Dedifferentiated amniotic fluid mesenchymal stem cell (primary cell): ENCODE measurements at regions not wholly inside any gene's neighbourhood (a gene's known extent, or its start where the extent isn't known, plus 50 kb on each side); places are given as distances from the start of the nearest gene placed in this dataset.
"Not testable (repeated sequence)": the region's sequence is repeated elsewhere in the genome, so short reads cannot be mapped to it uniquely, and the experiment has no call there.

Experiments used
- DNase-seq: peaks from one replicate; pipeline ENCODE4 v3.0.0-alpha.2; 2016; ENCODE audit errors: extremely low spot score

DNA sequence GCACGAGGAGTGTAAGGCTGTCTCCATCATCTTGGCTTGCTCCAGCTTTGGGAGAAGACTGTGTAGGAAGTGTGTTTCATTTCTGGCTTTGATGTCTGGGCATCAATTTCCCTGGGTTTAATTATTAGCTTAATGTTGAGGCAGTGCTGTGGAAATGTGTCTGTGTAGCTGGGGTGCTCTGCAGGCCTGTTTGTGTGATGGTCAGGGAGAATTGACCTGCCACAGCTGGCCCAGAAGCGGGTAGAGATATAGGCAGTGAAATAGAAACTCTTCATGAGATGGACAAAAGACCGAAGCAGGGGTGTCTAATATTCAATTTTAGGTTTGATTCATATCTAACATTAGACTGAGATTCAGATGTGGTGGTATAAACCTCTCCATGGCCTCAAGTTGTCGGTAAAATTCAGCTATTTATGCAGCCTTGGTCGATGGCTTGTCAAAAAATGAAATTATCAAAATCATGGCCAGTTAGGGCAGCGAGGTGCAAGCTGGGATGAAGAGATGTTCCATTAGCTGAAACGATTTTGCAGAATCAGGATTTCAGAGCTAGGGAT, 95.3 kb upstream of the SNX9 start:
- no peak for DNase-seq

DNA sequence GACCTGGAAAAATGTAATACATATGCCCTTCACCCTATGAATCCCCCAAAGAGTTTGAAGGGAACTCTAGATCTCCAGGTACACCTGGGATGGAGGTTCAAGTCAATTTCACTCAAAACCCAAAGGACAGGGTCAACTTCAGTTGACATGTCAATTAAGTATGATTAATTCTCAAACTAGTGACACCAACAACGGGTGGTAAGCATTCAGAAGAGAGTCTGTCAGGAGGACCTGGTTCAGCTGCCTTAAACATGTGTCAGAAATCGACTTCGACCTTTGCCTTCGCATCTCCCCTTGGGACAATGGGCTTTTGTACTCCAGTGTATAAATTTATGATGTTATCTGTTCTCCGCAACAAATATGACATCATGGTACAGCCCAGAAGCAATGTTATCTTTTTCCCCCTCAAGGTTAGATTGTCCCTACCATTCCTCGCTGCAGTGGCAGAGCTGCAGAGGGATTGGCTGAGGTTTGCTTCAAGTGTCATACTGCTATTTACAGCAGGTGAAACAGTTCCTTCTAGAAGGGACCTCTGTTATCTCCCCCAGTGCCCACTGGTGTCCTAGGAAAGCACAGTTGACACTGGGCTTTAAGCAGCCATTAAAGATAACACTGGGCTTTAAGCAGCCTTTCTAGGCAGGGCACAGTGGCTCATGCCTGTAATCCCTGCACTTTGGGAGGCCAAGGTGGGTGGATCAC, 94.7 kb upstream of the SNX9 start:
- no peak for DNase-seq

DNA sequence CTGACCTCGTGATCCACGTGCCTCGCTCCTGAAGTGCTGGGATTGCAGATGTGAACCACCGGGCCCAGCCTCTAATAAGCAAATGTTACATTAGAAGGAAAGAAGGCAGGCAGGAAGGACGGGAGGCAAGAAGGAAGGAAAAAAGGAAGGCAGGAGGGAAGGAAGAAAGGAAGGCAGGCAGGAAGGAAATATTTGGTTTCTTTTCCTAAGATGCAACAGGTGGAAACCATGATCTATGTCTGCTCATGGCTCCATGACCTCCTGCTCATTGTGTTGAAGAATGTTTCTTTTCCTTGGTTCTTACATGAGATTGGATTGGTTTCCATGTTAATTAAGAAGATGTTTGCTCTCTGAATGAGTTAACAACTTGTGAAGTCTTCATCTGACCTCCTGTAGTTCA, 91.8 kb upstream of the SNX9 start:
- DNase-seq: no peak

DNA sequence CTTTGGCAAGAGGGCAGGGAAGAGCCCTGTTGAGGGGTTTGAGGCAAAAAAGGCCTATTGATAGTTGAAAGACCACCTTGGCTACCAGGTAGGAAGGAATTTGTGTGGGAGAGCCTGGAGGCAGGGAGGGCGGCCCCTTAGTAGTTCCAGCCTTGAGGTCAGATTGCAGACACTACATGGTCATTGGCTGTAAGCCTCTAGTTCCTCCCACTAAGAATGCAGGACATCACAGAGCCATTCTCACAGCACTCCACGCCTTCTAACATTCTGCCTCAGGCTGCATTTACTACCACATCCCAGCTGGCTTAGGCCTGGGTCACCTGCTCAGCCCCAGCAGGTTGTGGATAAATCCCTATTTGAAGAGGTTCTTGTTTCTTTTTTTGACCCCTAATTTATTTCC, 91.0 kb upstream of the SNX9 start:
- DNase-seq: no peak

DNA sequence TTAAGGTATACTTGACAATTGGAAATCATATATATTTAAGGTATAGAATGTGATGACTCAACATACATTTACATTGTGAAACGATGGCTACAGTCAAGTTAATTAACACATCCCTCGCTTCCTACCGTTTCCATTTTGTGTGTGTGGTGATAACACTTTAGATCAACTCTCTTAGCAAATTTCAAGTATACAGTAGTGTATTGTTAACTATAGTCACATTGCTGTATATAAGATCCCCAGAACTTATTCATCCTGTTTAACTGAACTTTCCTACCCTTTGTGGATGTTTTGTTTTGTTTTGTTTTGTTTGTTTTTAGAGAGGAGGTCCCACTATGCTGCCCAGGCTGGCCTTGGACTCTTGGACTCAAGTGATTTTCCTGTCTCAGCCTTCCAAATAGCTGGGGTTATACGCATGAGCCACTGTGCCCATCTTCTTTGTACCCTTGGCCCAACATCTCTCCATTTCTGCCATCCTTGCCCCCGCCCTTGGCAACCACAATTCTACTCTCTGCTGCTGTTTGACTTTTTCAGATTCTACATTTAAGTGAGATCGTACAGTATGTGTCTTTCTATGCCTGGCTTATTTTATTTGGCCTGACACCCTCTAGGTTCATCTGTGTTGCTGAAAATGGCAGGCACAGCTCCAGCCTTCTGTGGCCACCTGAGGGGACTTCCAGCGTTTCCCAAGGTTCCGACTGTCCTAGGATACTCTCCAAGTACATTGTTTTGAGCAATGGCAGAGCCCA, 90.5 kb upstream of the SNX9 start:
- DNase-seq: no peak

DNA sequence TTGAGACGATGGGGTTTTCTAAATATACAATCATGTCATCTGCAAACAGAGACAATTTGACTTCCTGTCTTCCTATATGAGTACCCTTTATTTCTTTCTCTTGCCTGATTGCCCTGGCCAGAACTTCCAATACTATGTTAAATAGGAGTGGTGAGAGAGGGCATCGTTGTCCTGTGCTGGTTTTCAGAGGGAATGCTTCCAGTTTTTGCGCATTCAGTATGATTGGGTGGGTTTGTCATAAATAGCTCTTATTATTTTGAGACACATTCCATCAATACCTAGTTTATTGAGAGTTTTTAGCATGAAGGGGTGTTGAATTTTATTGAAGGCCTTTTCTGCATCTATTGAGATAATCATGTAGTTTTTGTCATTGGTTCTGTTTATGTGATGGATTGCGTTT, 86.5 kb upstream of the SNX9 start:
- not testable (repeated sequence) for DNase-seq

DNA sequence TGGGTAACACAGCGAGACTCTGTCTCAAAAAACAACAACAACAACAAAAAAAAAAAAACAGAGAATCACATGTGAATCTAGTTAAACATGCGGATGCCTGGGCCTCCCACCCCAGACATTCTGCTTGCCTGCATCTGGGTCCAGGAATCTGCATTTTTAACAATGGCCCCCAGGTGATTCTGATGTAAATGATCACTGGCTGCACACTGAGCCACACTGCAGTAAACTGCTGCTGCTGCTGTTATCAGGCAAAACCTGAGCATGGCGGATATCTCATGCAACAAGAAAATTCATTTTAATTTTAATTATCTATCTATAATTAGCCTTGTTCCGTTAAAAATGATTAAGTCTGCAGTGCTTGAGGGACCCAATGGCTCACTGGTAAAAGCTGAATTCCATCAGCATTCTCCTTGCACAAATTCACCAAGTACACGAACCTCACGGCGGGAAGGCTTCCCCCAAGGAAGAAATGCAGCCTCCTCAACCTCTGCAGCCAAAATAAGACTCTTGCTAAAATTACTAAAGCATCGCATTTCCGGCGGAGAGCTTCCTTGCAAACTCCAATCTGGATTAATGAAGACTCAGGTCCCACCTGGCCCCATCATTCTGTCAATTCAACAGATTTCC, 81.6 kb upstream of the SNX9 start:
- no peak for DNase-seq

DNA sequence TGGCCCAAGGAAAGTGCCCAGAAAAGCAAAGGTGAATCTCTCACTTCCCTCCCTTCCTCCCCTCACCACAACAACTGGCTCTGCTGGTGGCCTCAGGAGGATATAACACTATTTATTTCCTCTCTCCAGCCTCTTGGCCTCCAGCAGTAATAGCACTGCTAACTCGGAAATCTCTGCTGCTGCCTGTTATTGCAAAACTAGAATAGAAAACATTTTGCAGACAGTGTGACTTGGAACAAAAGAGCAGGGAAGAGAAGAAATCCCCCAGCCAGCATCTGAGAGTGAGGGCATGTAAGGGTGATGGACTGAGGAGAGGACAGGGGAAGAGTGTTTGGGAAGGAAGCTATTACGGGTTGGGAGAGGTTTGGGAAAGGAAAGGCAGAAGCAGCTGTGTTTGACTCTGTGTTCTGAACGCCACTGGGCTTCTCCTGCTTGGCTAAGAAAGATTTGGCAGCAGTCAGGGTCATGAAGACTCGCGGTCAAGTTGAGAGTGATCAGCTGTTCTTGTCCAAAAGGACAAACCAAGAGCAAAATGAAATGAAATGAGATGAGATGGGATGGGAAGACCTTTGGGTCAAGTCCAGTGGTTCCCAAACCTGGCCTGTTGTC, 81.0 kb upstream of the SNX9 start:
- DNase-seq: no peak

DNA sequence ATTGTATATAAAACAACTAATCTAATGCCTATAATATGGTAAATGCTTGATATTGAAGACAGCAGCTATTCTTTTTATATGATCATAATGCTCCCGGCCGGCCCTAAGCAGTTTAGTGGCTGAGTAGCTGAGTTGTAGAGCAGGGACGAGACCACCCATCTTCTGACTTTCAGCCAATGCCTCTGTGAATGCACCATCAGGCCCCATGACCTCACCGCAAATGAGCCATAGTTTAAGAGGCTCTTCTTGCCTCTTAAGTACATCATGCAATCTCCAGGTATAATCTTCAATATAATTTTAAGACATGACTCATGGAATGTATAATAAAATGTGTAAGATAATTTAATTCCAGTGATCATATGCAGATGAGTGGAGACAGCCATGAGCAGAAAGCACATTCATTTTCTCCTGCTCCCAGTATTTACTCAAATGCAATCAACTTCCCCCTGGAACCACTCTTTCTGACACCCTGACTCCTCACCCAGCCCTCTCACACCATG, 78.9 kb upstream of the SNX9 start:
- no peak for DNase-seq

DNA sequence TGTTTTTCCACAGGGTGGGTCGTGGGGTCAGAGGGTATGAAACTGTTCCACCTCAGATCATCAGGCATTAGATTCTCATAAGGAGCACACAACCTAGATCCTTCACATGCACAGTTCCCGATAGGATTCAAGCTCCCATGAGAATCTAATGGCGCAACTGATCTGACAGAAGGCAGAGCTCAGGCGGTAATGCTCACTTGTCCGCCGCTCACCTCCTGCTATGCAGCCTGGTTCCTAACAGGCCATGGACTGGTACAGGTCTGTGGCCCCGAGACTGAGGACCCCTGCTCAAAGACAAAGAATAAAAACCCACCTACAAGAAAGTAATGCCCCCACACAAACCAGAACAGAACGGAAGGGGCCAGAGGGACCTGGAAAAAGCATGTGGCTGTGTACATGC, 76.1 kb upstream of the SNX9 start:
- no peak for DNase-seq

DNA sequence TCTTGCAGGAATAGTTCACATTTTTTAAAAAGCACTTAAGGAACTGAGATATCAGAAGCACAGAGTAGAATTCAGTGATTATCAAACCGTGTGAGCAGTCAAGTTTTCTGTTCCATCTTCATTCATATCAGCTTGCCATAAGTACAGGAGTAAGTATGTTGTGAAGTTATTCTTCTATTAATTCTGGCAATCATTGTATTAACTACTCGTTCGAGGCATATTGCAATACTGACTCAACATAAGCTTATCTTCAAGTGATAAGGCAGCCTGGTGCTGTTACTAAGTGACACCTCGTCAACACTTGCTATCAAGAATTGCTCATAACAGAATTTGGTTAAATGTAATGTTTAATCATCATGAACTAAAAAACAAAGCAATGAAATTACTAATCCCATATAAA, 75.7 kb upstream of the SNX9 start:
- no peak for DNase-seq

DNA sequence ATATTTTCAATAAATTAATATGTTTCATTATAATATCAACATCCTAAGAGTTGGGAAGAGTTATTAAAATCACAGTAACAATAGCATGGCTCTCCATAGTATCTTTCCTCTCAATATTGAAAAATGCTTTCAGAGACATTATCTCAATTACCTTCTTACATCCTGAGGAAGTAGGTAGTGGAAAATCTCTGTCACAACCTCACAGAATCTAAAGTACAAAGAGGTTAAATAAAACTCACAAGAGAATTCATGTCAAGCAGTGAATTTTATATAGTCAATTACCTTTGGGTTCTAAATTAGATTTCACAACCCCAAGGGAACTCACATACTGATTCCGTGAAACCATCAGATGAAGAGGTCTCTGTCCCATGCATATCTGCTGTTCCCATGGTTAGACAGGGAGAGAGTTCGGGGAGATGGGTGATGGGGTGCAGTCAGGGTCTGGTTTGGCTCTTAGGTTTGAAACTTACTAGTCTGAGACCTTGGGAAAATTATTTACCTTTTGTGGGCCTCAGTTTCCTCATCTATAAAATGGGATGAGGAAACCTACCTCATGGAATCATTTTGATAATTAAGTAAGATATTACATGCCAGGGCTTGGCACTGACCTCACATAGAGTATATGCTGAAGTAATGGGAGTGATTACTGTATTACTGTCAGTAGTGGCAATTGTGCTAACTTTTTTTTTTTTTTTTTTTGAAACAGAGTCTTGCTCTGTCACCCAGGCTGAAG, 74.0 kb upstream of the SNX9 start:
- DNase-seq: no peak

DNA sequence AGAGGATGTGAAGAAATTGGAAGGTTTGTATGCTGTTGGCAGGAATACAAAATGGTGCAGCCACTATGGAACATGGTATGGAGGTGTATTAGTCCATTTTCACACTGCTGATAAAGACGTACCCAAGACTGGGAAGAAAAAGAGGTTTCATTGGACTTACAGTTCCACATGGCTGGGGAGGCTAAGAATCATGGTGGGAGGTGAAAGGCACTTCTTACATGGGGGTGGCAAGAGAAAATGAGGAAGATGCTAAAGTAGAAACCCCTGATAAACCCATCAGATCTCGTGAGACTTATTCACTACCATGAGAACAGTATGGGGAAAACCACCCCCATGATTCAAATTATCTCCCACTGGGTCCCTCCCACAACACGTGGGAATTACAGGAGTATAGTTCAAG, 72.1 kb upstream of the SNX9 start:
- DNase-seq: not testable (repeated sequence)

DNA sequence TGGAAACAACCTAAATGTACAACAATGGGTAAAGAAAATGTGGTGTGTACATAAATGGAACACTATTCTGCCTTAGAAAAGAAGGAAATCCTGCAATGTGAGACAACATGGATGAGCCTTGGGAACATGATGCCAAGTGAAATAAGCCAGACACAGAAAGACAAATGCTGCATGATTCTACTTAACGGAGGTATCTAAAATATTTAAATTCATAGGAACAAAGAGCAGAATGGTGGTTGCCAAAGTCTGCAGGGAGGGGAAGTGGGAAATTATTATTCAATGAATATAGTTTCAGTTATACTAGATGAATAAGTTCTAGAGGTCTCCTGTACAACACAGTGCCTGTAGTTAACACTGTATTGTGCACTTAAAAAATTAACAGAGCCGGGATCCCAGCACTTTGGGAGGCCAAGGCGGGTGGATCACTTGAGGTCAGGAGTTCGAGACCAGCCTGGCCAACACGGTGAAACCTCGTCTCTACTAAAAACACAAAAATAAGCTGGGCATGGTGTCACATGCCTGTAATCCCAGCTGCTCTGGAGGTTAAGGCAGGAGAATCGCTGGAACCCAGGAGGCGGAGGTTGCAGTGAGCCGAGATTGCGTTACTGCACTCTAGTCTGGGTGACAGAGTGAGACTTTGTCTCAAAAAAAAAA, 71.4 kb upstream of the SNX9 start:
- no peak for DNase-seq

DNA sequence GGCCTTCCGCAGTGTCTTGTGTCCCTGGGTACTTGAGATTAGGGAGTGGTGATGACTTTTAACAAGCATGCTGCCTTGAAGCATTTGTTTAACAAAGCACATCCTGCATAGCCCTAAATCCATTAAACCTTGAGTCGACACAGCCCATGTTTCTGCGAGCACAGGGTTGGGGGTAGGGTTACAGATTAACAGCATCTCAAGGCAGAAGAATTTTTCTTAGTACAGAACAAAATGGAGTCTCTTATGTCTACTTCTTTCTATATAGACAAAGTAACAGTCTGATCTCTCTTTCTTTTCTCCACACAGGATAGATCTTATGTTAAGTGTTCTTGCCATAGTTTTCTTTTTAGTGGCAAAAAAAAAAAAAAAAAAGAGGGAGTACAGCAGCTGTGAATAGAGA, 70.2 kb upstream of the SNX9 start:
- not testable (repeated sequence) for DNase-seq

DNA sequence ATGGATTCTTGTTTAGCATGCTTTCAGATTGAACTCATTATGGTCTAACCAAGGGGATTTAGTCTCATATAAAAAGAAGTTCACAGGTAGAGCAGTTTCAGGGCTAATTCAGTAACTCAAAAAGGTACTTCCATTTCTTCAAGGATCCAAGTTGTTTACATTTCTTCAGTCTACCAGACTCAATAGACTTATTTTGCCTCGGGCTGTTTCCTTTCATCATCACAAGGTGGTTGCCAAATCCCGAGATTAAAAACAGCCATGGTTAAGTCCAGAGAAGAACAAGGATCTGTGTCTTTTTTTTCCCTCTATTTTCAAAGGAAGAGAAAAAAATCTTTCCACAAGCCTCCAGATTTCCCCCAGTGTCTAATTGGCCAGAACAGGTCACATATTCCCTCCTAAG, 69.8 kb upstream of the SNX9 start:
- peak; percentile 71 for DNase-seq

DNA sequence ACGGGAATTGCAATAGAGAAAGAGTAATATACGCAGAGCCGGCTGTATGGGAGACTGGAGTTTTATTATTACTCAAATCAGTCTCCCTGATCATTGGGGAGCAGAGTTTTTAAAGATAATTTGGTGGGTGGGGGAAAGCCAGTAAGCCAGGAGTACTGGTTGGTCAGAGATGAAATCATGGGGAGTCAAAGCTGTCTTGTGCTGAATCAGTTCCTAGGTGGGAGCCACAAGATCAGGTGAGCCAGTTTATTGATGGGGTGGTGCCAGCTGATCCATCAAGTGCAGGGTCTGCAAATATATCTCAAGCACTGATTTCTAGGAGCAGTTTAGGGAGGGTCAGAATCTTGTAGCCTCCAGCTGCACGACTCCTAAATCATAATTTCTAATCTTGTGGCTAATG, 69.2 kb upstream of the SNX9 start:
- DNase-seq: not testable (repeated sequence)

DNA sequence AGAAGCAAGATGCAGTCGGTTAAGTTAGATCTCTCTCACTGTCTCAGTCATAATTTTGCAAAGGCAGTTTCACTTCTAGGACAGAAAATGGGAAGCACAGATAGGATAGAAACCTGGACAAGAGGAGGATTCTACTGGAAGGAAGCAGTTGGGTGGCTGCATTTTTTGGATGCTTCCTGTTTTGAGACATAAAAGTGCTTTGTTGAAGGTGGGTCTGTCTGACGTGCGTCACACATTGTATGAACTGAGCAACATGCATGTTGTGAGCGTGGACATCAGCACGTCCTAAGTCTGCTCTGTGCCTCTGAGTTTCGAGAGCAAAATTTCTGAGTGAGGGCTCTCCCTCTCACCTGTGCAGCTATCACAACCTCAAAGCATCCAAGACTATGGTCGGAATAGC, 68.7 kb upstream of the SNX9 start:
- no peak for DNase-seq

DNA sequence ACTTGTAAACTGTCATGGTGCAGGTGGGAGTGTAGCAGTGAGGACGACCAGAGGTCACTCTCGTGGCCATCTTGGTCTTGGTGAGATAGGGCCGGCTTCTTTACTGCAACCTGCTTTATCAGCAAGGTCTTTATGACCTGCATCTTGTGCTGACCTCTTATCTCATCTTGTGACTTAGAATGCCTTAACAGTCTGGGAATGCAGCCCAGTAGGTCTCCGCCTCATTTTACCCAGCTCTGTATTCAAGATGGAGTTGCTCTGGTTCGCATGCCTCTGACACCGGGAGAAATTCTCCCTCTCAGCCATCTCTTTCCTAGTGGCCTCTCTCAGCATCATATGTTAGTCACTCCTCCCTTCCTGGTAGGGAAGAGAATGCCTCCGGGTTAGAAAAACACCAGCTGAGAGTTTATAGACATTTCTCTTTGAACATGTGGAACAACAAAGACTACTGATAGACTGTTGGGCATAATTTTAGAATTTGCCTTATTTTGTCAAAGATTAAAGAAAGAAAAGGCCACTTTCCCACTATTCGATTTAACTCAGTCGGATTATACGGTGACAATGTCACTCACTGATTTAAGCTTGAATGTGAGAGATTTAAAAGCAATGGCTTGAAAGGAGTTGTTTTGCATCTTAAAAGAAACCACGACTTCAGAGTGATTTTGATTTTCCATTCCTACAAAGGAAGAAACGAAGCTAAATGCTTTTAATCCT, 67.9 kb upstream of the SNX9 start:
- no peak for DNase-seq

DNA sequence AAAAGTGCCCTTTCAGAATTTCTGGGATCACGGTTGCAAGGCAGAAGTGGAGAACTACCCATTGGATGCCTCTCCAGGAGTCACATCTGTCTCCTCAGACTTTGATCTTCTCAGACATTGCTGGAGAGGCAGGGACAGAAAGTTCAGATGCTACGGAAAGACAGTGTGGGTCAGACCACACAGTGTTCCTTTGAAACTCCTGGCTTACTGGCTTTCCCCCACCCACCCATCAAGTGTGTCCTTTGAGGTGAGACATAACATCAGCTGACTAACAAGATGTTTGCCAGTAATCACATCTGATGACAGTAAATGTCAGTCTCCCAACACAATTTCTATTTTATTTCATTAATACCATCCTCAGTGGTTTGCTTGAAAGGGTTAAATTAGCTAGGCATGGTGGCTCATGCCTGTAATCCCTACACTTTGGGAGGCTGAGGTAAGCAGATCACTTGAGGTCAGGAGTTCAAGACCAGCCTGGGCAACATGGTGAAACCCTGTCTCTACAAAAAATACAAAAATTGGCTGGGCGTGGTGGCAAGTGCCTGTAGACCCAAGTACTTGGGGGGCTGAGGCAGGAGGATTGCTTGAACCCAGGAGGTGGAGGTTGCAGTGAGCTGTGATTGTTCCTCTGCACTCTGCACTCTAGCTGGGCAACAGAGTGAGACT, 67.2 kb upstream of the SNX9 start:
- no peak for DNase-seq
